ENCODE measurements at regions not wholly inside any gene's neighbourhood (a gene's known extent, or its start where the extent isn't known, plus 50 kb on each side); places are given as distances from the start of the nearest gene placed in this dataset.

DNA sequence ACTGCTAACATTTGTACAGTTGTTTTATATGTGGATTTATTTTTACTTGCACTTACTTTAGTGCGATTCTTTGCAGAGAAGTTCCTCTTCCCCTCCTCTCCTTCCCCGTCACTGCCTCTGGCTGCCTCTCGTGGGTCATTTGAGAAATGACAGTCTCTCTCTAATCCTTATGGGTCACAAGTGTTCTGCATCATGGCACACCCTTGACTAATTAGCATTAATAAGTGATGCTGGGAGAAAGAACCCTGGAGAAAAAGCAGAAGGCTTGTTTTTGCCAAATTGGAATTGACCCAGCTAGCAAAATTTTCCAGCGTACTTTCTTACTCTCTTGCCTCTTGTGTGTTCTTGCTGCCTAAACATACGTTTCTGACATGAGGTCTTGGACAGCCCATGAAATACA lies 301.2 kb downstream of the DUSP10 start:
- H3K4me1 ChIP-seq (ENCODE audit: control insufficient read depth in 2 of 2, insufficient read depth in 2 of 2, low read length in 2 of 2), result no peaks in the 10 kb centered on the region
- H3K27ac ChIP-seq (ENCODE audit: low read depth in 2 of 2, low read length in 2 of 2), result peak overlapping the region in 1 of 2 donors; percentile 24

DNA sequence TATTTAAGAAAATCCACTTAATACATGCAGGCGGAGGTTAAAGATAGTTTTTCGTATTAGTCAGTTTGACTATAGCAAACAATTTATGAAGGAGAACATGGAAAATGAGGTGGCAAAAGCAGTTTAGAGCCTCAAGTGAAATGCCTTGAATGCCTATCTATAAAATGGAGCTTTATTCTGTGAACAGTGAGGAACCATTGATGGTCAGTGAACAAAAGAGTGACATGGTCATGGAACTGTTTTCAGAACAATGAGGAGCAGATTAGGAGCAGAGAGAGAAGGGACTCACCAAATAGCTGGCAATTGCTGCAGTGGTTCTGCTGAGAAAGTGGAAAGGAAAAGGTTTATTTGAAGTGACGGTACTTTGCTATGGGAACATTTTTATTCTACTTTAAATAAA lies 299.8 kb downstream of the DUSP10 start:
- H3K9ac ChIP-seq (ENCODE audit: low read depth in 1 of 2, low read length in 2 of 2), result no peak overlapping the region
- no peak overlapping the region for H3K27ac ChIP-seq (ENCODE audit: low read depth in 2 of 2, low read length in 2 of 2)
- no peaks in the 10 kb centered on the region for H3K4me1 ChIP-seq (ENCODE audit: control insufficient read depth in 2 of 2, insufficient read depth in 2 of 2, low read length in 2 of 2)

More for the DNA sequence above, 301.2 kb downstream of the DUSP10 start:
- no peak overlapping the region for H3K9ac ChIP-seq (ENCODE audit: low read depth in 1 of 2, low read length in 2 of 2)
- H3K27me3 ChIP-seq (ENCODE audit: control insufficient read depth in 2 of 2, insufficient read depth in 2 of 2, low read length in 2 of 2), result no peaks in the 10 kb centered on the region
- no peaks in the 10 kb centered on the region for H3K36me3 ChIP-seq (ENCODE audit: control insufficient read depth in 2 of 2, insufficient read depth in 2 of 2, low read length in 2 of 2)
- no peak overlapping the region for H3K4me3 ChIP-seq (ENCODE audit: low read length in 2 of 2)
- H3K9me3 ChIP-seq (ENCODE audit: control insufficient read depth in 2 of 2, low read length in 2 of 2), result no peaks in the 10 kb centered on the region

GRCh38 chr1:221444346-221444745 lies 297.5 kb downstream of the DUSP10 start:
- no peaks in the 10 kb centered on the region for H3K36me3 ChIP-seq (ENCODE audit: control insufficient read depth in 2 of 2, insufficient read depth in 2 of 2, low read length in 2 of 2)
- H3K4me3 ChIP-seq (ENCODE audit: low read length in 2 of 2), result no peak overlapping the region
- no peaks in the 10 kb centered on the region for H3K9me3 ChIP-seq (ENCODE audit: control insufficient read depth in 2 of 2, low read length in 2 of 2)
- H3K27ac ChIP-seq (ENCODE audit: low read depth in 2 of 2, low read length in 2 of 2), result no peak overlapping the region
- no peaks in the 10 kb centered on the region for H3K27me3 ChIP-seq (ENCODE audit: control insufficient read depth in 2 of 2, insufficient read depth in 2 of 2, low read length in 2 of 2)
- no peak overlapping the region for H3K9ac ChIP-seq (ENCODE audit: low read depth in 1 of 2, low read length in 2 of 2)
- no peaks in the 10 kb centered on the region for H3K4me1 ChIP-seq (ENCODE audit: control insufficient read depth in 2 of 2, insufficient read depth in 2 of 2, low read length in 2 of 2)

More for the DNA sequence above, 299.8 kb downstream of the DUSP10 start:
- no peaks in the 10 kb centered on the region for H3K27me3 ChIP-seq (ENCODE audit: control insufficient read depth in 2 of 2, insufficient read depth in 2 of 2, low read length in 2 of 2)
- no peak overlapping the region for H3K4me3 ChIP-seq (ENCODE audit: low read length in 2 of 2)
- no peaks in the 10 kb centered on the region for H3K36me3 ChIP-seq (ENCODE audit: control insufficient read depth in 2 of 2, insufficient read depth in 2 of 2, low read length in 2 of 2)
- no peaks in the 10 kb centered on the region for H3K9me3 ChIP-seq (ENCODE audit: control insufficient read depth in 2 of 2, low read length in 2 of 2)

DNA sequence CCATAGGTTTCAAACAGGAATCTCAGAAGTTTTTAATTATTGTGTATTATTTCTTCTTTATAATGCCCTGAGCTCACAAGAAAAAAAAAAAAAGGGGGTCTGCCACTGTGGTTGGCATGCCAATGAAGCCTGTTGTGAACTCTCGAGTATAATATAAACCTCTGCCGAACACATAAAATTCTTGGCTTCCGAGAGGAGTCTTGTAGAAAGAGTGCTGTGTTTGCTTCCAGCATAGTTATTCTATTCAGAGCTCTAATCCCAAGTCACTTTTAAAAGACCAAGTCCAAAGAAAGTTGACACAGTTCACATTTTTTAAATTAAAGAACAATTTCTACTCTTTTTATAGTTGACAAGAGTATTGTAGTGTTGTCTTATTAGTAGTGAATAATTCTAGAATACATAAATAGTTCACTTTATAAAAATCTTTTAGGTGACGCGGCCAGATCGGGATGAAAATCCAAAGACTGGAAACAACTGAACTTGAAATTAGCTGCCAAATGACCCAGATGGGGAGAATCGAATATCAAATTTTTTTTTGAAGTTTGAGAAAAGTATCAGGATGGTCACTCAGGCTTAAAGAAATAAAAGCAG lies 293.2 kb downstream of the DUSP10 start:
- Histone ChIP-seq H3K9me3 (ENCODE audit: control insufficient read depth in 2 of 2, low read length in 2 of 2) (no peaks in the 10 kb centered on the region), H3K4me3 (ENCODE audit: low read length in 2 of 2) (no peak overlapping the region), H3K27me3 (ENCODE audit: control insufficient read depth in 2 of 2, insufficient read depth in 2 of 2, low read length in 2 of 2) (no peaks in the 10 kb centered on the region), H3K36me3 (ENCODE audit: control insufficient read depth in 2 of 2, insufficient read depth in 2 of 2, low read length in 2 of 2) (no peaks in the 10 kb centered on the region), H3K4me1 (ENCODE audit: control insufficient read depth in 2 of 2, insufficient read depth in 2 of 2, low read length in 2 of 2) (no peaks in the 10 kb centered on the region), H3K27ac (ENCODE audit: low read depth in 2 of 2, low read length in 2 of 2) (no peak overlapping the region), H3K9ac (ENCODE audit: low read depth in 1 of 2, low read length in 2 of 2) (no peak overlapping the region)

GRCh38 chr1:221449194-221449593 lies 292.7 kb downstream of the DUSP10 start:
- Histone ChIP-seq H3K27me3 (ENCODE audit: control insufficient read depth in 2 of 2, insufficient read depth in 2 of 2, low read length in 2 of 2) (no peaks in the 10 kb centered on the region), H3K9ac (ENCODE audit: low read depth in 1 of 2, low read length in 2 of 2) (no peak overlapping the region), H3K27ac (ENCODE audit: low read depth in 2 of 2, low read length in 2 of 2) (no peak overlapping the region), H3K4me3 (ENCODE audit: low read length in 2 of 2) (no peak overlapping the region), H3K4me1 (ENCODE audit: control insufficient read depth in 2 of 2, insufficient read depth in 2 of 2, low read length in 2 of 2) (no peaks in the 10 kb centered on the region), H3K9me3 (ENCODE audit: control insufficient read depth in 2 of 2, low read length in 2 of 2) (no peaks in the 10 kb centered on the region), H3K36me3 (ENCODE audit: control insufficient read depth in 2 of 2, insufficient read depth in 2 of 2, low read length in 2 of 2) (no peaks in the 10 kb centered on the region)

DNA sequence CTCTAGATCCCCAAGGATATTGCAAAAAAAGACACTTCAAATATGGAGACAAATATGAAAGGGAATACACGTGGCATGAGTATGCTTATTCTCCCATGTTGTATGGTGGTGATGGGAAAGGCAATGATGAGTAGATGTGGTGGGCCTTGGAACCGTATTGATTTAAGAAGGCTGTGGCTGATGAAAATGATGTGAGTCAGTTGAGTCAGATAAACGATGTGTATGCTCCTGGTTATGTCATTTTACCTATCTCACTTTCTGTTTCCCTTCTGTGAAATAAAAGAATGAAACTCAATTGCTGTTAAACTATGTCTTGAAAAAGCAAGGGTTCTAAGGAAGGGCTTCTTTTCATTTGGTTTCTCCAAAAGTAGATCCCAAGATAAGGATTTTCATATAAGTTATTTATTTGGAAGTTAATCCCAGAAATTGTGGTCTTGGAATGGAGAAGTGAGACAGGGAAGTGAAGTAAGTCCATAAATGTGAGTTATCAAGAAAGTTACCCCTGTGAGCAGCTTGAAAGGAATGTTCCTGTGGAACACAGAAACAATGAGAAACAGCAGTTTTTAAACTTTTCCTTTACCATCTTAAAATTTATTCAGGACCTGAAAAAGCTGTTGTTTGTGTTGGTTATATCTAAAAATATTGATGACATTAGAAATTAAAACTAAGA lies 292.0 kb downstream of the DUSP10 start:
- Histone ChIP-seq H3K4me3 (ENCODE audit: low read length in 2 of 2) (no peak overlapping the region), H3K9ac (ENCODE audit: low read depth in 1 of 2, low read length in 2 of 2) (no peak overlapping the region), H3K27me3 (ENCODE audit: control insufficient read depth in 2 of 2, insufficient read depth in 2 of 2, low read length in 2 of 2) (no peaks in the 10 kb centered on the region), H3K4me1 (ENCODE audit: control insufficient read depth in 2 of 2, insufficient read depth in 2 of 2, low read length in 2 of 2) (no peaks in the 10 kb centered on the region), H3K27ac (ENCODE audit: low read depth in 2 of 2, low read length in 2 of 2) (no peak overlapping the region), H3K9me3 (ENCODE audit: control insufficient read depth in 2 of 2, low read length in 2 of 2) (no peaks in the 10 kb centered on the region), H3K36me3 (ENCODE audit: control insufficient read depth in 2 of 2, insufficient read depth in 2 of 2, low read length in 2 of 2) (no peaks in the 10 kb centered on the region)

DNA sequence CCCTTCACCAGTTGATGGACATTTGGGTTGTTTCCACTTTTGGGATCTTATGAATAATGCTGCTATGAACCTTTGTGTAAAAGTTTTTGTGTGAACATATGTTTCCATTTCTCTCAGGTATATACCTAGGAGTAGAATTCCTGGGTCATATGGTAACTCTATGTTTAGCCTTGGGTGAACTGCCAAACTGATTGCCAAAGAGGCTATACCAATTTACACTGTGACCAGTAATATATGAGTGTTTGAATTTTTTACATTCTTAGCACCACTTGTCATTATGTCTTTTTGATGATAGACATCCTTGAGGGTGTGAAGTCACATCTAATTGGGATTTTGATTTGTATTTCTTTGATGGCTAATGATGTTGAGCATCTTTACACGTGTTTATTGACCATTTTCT lies 290.1 kb downstream of the DUSP10 start:
- H3K27me3 ChIP-seq (ENCODE audit: control insufficient read depth in 2 of 2, insufficient read depth in 2 of 2, low read length in 2 of 2), result no peaks in the 10 kb centered on the region
- no peak overlapping the region for H3K4me3 ChIP-seq (ENCODE audit: low read length in 2 of 2)
- H3K27ac ChIP-seq (ENCODE audit: low read depth in 2 of 2, low read length in 2 of 2), result no peak overlapping the region
- H3K4me1 ChIP-seq (ENCODE audit: control insufficient read depth in 2 of 2, insufficient read depth in 2 of 2, low read length in 2 of 2), result no peaks in the 10 kb centered on the region
- no peak overlapping the region for H3K9ac ChIP-seq (ENCODE audit: low read depth in 1 of 2, low read length in 2 of 2)
- no peaks in the 10 kb centered on the region for H3K36me3 ChIP-seq (ENCODE audit: control insufficient read depth in 2 of 2, insufficient read depth in 2 of 2, low read length in 2 of 2)
- H3K9me3 ChIP-seq (ENCODE audit: control insufficient read depth in 2 of 2, low read length in 2 of 2), result no peaks in the 10 kb centered on the region

DNA sequence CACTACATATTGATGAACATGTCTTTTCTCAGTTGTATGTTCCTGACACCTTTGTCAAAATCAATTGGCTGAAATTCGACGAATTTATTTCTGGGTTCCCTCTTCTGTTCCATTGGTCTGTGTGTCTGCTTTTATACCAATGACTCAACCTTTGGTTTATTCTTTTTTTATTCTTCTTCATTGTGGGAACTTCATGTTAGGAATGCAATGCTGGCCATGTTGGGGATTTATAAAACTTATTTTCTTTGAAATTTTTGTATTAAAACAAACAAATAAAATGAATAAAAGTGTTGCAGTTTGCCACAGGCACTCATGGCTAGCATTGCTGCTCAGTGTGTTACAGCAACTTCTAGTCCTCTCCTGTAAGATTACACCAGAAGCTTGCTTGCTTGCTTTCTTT lies 287.8 kb downstream of the DUSP10 start:
- Histone ChIP-seq H3K36me3 (ENCODE audit: control insufficient read depth in 2 of 2, insufficient read depth in 2 of 2, low read length in 2 of 2) (no peaks in the 10 kb centered on the region), H3K27ac (ENCODE audit: low read depth in 2 of 2, low read length in 2 of 2) (no peak overlapping the region), H3K9ac (ENCODE audit: low read depth in 1 of 2, low read length in 2 of 2) (no peak overlapping the region), H3K9me3 (ENCODE audit: control insufficient read depth in 2 of 2, low read length in 2 of 2) (no peaks in the 10 kb centered on the region), H3K4me1 (ENCODE audit: control insufficient read depth in 2 of 2, insufficient read depth in 2 of 2, low read length in 2 of 2) (no peaks in the 10 kb centered on the region), H3K27me3 (ENCODE audit: control insufficient read depth in 2 of 2, insufficient read depth in 2 of 2, low read length in 2 of 2) (no peaks in the 10 kb centered on the region), H3K4me3 (ENCODE audit: low read length in 2 of 2) (no peak overlapping the region)

- H3K27me3 ChIP-seq (ENCODE audit: control insufficient read depth in 2 of 2, insufficient read depth in 2 of 2, low read length in 2 of 2), result no peaks in the 10 kb centered on the region
- H3K4me1 ChIP-seq (ENCODE audit: control insufficient read depth in 2 of 2, insufficient read depth in 2 of 2, low read length in 2 of 2), result no peaks in the 10 kb centered on the region
- H3K36me3 ChIP-seq (ENCODE audit: control insufficient read depth in 2 of 2, insufficient read depth in 2 of 2, low read length in 2 of 2), result no peaks in the 10 kb centered on the region
- no peaks in the 10 kb centered on the region for H3K9me3 ChIP-seq (ENCODE audit: control insufficient read depth in 2 of 2, low read length in 2 of 2)
- H3K4me3 ChIP-seq (ENCODE audit: low read length in 2 of 2), result no peak overlapping the region
- H3K27ac ChIP-seq (ENCODE audit: low read depth in 2 of 2, low read length in 2 of 2), result no peak overlapping the region
- no peak overlapping the region for H3K9ac ChIP-seq (ENCODE audit: low read depth in 1 of 2, low read length in 2 of 2)
These were observed 285.0 kb downstream of the DUSP10 start for GRCh38 chr1:221456918-221457317.

DNA sequence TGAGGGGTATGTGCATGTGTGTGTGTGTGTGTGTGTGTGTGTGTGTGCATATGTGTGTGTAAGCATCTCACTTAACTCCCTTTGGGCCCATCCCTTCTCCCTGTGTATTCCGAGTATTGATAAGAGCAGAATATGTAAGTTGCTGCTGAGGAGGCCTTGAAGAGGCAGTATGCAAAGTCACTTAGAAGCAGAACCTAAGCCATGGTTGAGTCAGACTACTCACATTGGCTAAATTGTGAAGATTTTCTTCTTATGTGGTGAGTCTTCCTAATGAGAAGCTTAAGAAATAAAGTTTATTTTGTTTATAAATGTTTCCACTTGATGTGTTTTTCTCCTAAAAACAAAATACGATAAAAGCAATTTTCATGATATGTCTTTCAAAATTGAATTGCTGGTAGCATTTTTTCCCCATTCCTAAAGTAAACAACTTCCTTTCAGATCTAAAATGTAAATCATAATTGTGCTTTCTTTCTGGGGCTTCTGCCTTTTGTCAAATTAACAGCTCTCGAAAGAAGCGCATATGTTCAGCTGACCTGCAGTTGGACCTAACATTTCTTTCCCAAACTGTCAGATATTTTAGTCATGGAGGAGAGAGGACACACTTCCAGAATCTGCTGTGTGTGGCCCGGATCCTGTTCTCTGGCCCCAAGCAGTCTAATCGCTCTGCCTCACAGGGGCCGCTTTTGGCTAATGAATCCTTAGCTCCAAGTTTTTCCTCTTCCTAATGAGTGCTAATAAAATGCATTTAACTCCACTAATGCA lies 284.0 kb downstream of the DUSP10 start:
- Histone ChIP-seq H3K27me3 (ENCODE audit: control insufficient read depth in 2 of 2, insufficient read depth in 2 of 2, low read length in 2 of 2) (no peaks in the 10 kb centered on the region), H3K4me1 (ENCODE audit: control insufficient read depth in 2 of 2, insufficient read depth in 2 of 2, low read length in 2 of 2) (no peaks in the 10 kb centered on the region), H3K9me3 (ENCODE audit: control insufficient read depth in 2 of 2, low read length in 2 of 2) (no peaks in the 10 kb centered on the region), H3K27ac (ENCODE audit: low read depth in 2 of 2, low read length in 2 of 2) (no peak overlapping the region), H3K4me3 (ENCODE audit: low read length in 2 of 2) (no peak overlapping the region), H3K36me3 (ENCODE audit: control insufficient read depth in 2 of 2, insufficient read depth in 2 of 2, low read length in 2 of 2) (no peaks in the 10 kb centered on the region), H3K9ac (ENCODE audit: low read depth in 1 of 2, low read length in 2 of 2) (no peak overlapping the region)
